GM18951 (cell line): ENCODE measurements at regions not wholly inside any gene's neighbourhood (a gene's known extent, or its start where the extent isn't known, plus 50 kb on each side); places are given as distances from the start of the nearest gene placed in this dataset.

Source experiments
- POLR2A ChIP-seq: IDR thresholded peaks from 4 replicates; pipeline ENCODE4 v1.6.1; 2011; ENCODE audit warnings: mild to moderate bottlenecking; ENCODE audit not compliant: insufficient read length, insufficient read depth; ENCODE audit errors: extremely low read depth
- in situ Hi-C: fragments of 300-500 bp; cut with MboI; formaldehyde crosslinking; loops from one replicate; pipeline ENCODE4 v1.12.0; 2022; ENCODE audit warnings: low sequenced_read_pairs, mixed read lengths, inconsistent platforms; ENCODE audit not compliant: unreplicated experiment

DNA sequence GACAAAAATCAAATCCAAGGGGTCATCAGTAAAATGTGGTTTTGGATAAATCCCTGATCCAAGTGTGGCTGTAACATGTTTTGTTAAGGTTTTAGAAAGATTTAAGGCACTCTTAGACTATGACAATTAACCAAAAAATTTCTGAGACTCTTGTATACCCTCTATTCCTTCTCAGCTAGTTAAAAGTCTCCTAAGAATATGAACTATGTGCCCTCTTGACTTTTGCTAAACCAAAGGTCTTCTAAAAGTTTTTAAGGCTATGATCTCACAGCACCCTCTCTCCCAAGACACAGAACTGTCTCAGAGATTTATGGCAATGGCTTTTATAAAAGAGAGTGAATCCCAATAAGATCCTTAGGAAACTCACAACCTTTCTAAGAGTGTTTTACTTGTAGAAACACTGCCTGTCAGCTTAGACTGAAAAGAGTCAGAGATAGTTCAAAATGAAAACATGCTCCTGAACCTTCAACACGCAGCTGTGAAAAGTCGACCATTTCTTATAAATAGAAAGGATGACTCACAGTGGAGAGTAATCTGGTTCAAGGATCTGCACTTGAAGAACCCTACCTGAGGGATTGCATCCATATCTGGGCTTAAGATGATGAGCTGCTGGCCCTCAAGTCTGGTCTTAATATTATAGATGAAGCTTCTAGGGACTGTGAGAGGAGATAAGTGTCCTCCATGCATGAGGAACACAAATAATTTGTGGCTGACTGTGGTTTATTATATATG lies 388.4 kb upstream of the GJE1 start:
- no peak for TF ChIP-seq POLR2A
- in situ Hi-C loops, result no loop called here

DNA sequence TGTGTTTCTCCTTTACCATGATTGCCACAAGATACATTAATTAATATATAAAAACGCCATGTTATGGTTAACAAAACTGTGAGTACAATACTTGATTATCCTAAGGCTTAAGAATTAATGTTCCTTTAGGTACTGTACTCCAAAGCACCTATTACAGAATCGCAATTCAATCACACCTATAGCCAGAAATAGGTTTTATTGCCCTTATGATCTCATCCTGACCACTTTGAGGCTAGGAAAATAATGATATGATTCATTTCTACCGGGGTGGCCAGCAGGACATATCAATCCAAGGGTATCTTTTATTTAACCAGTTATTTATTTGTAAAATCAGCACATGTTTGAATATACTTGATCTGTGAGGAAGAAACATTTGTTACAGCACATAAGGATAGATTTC lies 396.6 kb upstream of the GJE1 start:
- in situ Hi-C loops, result no loop called here

DNA sequence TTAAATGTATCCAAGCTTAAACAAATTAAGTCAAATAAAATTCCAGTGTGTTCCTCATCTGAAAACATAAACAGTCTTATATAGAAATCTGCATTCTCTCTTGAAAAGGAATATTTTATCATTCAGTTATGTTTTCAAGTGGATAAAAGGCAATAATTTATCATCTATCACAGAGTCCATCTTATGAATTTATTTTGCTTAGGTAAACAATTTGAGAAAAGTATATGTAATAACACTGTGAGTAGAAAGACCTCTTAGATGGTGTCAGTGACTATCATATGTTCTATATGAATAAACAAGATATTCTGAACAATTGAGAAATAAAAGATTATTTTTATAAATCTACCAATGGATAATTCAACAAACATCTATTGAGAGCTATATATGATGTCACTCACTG lies 397.6 kb upstream of the GJE1 start:
- in situ Hi-C loops, result no loop called here
- TF ChIP-seq POLR2A, result no peak

More for the DNA sequence above, 396.6 kb upstream of the GJE1 start:
- TF ChIP-seq POLR2A, result no peak

DNA sequence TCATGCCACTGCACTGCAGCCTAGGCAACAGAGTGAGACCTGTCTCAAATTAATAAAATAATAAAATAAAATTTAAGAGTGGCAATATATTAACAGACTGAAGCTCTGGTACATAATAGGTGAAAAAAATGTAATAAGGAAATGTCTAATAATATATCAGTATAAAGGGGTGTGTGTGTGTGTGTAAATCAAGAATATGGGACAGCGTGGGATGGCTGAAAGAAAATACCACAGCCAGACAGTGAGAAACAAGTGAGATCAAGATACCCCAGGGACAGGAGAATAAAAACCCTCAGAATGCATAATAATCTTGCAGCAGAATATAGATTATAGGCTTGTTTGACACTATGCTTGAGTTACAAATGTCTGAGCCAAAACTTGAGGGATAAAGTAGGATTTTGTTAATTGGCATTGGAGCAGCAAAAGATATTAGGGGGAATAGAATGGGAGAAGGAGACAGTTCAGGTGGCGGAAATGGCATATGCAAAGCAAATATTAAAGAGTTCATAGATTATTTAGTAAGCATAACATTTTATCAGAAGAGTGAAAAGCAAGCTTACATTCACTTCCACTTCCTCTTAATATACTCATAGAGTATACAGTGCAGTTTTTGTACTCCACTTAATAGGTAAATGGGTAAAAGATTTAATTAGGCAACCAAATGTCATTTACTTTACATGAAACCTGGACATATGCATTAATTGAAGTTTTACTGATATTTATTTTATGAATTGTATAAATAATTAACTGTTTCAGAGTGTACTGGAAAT lies 398.5 kb upstream of the GJE1 start:
- TF ChIP-seq POLR2A, result no peak
- in situ Hi-C loops, result no loop called here

DNA sequence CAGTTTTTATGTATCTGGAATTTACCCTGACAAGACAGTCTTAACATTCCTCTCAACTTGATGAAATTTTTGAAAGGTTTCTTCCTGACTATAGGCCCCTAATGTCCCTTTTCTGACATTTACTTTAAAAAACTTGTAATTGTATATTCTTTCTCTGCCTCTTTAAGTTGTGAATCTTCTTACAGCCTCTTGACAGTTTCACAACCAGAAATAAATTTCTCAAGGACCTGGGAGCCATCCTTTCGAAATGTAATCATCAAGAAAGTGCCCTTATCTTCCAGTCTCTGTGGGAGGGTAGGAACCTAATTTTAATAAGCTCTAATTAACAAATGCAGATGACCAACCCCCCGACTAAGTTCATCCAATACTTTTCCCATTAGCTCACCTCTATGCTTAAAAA lies 403.6 kb upstream of the GJE1 start:
- no peak for TF ChIP-seq POLR2A
- in situ Hi-C loops, result no loop called here

DNA sequence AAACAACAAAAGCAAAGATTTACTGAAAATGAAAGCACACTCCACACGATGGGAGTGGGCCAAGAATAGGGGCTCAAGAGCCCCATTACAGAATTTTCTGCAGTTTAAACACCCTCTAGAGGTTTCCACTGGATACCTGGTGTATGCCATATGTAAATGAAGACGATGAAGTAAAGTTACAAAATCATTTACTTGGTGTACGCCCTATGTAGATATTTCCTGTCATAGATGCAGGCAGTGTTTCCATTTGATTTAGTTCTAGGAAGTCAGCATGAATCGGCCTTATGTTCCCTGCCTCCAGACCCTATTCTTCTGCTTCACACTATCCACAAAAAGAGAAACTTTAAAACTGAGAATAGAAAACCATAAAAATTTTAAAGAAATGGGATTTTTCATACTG lies 404.4 kb upstream of the GJE1 start:
- no peak for TF ChIP-seq POLR2A
- in situ Hi-C loops, result no loop called here

DNA sequence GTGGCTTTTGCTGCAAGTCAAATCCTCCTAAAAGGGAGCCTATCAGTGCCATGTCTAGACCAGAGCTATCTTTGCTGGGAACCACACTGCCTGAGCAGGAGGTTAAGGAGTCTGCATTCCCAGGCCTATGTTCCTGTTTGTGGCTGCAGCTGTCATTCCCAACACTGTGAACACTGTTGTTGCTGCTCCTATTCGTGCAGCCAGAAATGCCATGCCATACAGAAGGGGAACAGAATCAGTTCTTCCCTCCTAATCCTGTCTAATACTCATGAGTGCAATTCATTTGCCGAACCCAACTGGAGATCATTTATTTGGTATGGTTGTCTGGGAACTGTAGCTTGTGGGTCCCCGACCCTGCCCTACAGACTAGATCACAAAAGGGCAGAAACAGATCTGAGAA lies 406.5 kb upstream of the GJE1 start:
- in situ Hi-C loops, result no loop called here
- TF ChIP-seq POLR2A, result no peak

DNA sequence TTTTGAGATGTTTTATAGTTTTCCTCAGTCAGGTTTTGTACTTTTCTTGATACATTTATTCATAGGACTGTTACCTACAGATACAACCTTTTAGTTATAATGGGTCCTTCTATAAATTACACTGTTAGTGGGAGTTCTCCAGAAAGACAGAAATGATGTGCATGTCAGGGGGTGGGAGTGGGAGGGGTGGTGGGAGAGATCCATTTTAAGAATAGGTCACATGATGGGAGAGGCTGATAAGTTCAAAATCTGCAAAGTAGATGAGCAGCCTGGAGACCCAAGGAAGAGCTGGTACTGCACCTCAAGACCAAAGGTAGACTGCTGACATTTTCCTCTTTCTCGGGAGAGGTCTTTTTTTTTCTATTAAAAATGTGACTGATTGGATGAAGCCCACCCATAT lies 408.0 kb upstream of the GJE1 start:
- in situ Hi-C loops, result no loop called here
- no peak for TF ChIP-seq POLR2A

DNA sequence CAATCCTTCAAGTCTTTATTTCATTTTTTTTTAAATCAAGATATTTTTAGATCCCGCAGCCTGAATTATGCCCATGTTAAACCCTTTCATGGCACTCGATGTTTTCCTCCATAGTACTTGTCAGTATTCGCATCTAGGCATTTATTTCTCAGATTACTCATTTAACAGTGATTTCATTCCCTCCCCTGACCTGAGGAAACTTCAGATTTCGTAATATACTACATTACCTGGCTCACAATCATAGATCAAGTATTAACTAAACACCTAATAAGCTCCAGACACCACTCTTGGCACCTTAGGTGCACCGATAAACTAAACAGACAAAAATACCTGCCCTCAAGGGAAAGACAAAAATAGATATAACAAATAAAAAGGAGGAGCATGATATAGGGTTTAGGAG lies 413.2 kb upstream of the GJE1 start:
- no peak for TF ChIP-seq POLR2A
- in situ Hi-C loops, result no loop called here

DNA sequence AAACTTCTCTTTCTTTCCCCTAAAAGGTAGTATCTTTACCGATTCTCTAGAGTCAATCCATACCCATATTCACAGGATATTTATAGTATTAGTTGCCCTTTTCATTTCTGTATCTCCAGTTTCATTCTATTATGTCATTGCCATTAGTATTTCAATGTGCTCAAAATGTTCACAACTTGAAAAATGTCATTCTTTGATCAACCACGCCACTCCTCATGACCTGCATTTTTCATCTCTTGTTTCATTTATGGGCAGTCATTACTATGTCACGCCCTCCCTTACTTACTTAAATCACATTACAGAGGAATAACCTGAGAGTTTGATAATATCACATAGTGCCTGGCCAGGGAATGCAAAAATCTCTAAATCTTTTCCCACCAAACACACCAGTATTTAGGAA lies 427.3 kb upstream of the GJE1 start:
- in situ Hi-C loops, result no loop called here
- TF ChIP-seq POLR2A, result no peak

DNA sequence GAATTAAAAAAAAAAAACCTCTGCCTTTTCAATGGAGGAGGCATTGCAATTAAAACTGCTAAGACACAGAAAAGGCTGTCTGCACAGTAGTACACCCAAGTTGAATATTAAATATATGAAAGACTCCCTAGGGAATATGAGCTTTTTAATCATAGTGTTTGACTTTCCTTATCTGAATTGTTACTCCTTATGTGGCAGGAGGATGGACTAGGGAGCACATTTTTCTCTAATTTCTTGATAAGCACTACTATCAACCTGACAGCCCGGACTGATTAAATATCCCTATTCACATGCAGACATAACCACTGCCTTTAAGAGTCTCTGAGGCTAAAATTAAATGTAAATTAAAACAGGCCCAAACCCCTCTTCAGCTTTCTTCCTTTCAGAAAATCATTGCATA lies 428.6 kb upstream of the GJE1 start:
- TF ChIP-seq POLR2A, result no peak
- in situ Hi-C loops, result no loop called here

DNA sequence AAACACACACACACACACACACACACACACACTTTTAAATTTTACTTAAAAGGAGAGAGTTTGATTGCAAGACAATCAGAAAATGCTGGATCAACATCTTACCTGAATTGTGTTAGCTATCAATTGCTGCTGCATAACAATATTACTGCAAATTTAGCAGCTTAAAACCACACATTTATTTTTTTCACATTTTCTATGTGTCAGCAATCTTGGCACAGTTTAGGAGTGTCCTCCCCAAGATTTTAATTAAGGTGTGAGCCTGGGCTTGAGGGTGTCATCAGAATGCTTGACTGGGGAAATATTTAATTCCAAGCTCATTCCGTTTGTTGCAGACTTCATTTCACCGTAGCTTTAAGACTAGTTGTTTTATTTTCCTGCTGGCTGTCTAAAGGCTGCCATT lies 431.0 kb upstream of the GJE1 start:
- in situ Hi-C loops, result no loop called here
- no peak for TF ChIP-seq POLR2A

DNA sequence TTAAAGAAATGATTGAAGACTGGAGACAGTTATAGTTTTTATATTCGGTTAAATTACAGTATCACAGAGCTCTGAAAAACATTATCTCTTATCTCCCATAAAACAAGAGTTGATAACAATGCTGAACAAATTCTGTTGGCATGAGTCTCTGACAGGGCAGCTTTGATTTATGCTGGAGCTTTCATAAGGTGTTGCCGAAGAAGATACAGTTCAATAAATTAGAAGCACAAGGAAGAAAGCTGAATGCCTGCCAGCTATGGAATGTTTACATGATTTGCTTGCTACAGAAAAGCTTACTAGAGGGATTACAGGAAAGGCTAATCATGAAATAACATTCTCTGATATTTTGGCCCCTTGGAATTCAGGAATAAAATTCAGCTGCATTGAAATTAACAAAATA lies 431.9 kb upstream of the GJE1 start:
- TF ChIP-seq POLR2A, result no peak
- in situ Hi-C loops, result no loop called here

DNA sequence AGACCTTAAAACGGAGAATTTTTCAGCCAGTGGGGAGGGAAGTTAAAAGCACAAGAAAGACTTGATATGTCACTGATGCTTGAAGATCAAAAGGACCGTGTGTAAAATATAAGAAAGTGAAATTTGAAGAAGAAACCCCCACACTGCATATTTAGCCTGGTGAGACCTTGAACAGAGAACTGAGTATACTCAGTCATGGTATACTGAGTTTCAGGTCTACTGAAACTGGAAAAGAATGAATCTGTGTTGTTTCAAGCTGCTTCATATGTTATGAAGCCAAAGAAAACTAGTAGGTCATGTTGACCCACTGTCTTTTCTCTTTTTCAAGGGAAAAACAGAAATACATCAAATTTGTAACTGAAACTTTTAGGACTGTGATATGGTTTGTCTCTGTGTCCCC lies 443.8 kb upstream of the GJE1 start:
- no peak for TF ChIP-seq POLR2A
- in situ Hi-C loops, result loop anchor here (25.0 kb wide), 1 partner anchor 423 kb away; no protein-coding TSS in a partner anchor
